Endometrium (tissue), 2 donors: ENCODE measurements at regions not wholly inside any gene's neighbourhood (a gene's known extent, or its start where the extent isn't known, plus 50 kb on each side); places are given as distances from the start of the nearest gene placed in this dataset.

Experiments
- FAIRE-seq: peaks from 2 replicates; lab custom pipeline; 2012; peaks lifted over from hg19 to GRCh38; lab: Jason Lieb, UNC
- donor health status: control.
- donor health status: control.

- FAIRE-seq, result no peak
Measured at GRCh38 chr5:107263387-107264018, 407.2 kb downstream of the EFNA5 start.

DNA sequence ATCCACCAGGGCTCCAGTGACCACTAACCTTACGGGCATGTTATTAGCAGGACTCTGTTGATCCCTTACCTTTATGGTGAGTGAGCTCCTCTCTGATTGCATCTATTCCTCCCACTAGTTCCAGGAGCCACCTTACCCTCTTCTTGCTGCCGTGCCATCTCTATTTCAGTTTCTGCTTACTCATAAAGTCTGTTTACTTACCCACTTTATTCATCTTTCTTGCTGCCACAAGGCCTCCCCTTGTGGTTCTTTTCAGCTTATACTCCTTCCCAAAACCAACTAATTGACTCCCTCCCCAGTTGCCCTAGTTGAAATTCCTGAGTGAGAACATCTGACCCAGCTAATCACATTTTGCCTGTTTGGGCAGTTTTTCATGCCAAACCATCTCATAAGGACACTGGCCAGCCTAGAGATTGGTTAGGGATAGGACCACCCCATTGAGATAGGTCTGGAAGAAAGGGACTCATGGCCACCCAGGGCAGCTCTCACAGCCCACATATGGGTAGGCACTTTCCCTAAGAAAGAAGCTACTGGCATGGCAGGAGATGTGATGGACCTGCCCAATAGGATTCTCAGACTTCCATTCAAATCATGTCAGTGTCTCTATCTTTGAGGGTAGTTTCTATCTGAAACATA is 412.7 kb downstream of the EFNA5 start:
- no peak for FAIRE-seq

DNA sequence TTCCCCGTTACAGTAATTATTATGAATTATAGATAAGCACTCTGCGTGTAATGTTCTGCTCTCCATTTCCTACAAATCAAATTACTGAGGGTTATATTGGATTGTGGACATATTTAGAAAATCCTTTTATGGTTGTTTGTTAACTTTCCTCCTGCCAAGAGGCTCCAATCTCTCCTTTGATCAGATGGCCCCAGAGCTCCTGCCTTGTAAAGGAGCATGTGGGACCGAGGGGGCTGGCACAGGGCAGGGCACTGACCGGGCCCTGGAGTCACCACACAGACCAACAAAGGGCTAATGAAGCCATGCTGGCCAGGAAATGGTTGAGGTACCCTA is 415.9 kb downstream of the EFNA5 start:
- no peak for FAIRE-seq

GRCh38 chr5:107254214-107254901 is 416.4 kb downstream of the EFNA5 start:
- no peak for FAIRE-seq

- no peak for FAIRE-seq
Measured at GRCh38 chr5:107253246-107253645, 417.5 kb downstream of the EFNA5 start.

DNA sequence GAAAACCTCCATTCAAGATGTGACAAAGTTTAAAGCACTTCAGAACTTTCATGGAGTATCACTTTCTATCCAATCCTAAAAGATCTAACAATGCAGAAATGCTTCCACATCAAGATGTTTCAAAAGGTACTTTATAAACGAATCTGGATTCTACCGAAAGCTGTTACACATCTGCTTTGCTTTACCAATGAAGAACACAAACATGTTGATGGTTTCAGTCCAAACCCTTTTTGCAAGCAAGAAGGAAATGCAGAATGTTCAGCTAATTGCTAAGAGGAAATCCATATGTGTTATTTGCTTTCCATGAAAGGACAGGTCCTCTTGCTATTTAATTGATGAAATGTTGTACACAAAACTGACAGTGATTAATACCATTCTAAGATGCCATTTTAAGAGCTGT is 419.6 kb downstream of the EFNA5 start:
- FAIRE-seq, result no peak

- FAIRE-seq, result no peak
Measured at GRCh38 chr5:107248066-107248695, 422.6 kb downstream of the EFNA5 start.

GRCh38 chr5:107247427-107247826 is 423.3 kb downstream of the EFNA5 start:
- FAIRE-seq, result no peak

GRCh38 chr5:107243220-107243579 is 427.5 kb downstream of the EFNA5 start:
- FAIRE-seq, result no peak

DNA sequence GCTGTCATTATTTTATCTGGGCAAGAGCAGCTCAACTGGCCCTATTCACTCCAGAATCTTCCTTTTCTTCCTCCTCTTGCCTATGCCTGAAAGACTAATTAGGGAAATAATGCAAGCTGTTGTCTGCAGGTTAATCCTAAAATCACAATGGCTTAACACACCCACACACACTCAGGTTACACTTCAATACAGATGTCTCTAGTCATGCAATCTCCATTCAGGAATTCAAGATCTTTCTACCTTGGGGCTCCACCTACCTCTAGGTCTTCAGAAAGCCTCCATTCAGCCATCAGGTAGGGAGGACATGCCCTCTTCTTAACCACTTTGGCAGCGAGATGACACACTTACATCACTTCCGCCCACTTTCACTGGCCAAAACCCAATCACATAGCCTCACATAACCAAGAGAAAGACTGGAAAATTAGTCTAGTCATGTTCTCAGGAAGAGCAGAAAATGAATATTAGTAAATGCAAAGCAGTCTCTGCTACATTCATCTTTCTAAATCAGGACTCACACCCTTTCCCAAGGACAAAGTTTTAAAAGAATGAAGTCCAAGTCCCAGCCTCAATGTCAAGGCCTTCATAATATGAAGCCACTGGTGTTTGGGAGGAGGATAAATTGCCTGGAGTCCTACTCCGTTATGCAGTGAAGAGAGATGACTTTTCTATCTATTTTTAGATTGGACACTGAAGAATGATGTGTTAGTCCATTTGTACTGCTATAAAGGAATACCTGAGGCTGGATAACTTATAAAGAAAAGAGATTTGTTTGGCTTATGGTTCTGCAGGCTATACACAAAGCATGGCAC is 428.1 kb downstream of the EFNA5 start:
- FAIRE-seq, result no peak

- FAIRE-seq, result no peak
Measured at GRCh38 chr5:107241841-107242240, 428.9 kb downstream of the EFNA5 start.

DNA sequence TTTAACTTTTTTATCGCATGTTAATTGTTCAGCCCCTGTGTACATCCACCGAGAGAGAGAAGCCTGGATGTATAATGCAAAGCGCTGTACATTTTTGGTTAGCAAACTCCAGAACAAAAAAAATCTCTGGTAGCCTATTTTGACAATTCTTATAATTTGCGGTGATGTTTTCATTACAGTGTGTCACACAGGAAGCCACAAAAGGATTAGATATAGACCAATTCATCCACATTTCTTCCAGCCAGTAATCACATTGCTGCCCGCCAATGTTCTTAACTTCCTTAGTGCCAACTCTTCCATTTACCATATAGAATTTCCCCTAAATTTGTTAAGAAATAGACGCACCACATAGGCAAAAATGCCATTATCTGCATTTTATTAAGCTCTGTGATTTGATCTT is 435.6 kb downstream of the EFNA5 start:
- FAIRE-seq, result no peak

DNA sequence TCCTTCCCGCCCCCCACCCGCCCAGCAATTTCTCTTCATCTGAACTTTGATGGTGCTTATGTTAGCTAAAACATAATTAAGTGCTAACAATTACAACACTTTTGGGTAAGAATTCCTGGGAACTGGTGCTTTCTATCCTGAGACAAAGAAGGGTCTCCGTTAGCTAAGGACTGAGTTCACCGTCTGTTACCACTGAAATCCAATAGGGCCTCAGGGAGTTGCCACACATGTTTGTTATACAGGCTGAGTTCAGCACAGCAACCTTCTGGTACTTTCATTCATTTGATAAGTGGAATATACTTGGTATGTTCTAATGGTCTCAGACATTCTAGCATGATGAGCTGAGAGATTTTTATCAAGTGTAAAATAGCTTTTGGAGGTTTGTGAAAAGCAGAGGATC is 437.9 kb downstream of the EFNA5 start:
- no peak for FAIRE-seq

- no peak for FAIRE-seq
Measured at GRCh38 chr5:107232293-107232692, 438.4 kb downstream of the EFNA5 start.

DNA sequence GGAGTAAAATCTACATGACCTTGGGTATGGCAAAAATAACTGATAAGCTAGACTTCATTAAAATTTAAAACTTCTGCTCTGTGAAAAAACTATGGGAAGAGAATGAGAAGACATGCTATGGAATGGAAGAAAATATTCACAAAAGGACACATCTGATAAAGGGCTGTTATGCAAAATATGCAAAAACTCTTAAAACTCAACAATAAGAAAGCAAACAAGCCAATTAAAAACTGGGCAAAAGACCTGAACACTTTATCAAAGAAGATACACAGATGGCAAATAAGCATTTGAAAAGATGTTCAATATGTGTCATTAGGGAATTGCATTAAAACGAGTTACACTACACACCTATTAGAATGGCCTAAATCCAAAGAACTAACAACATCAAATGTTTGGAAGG is 439.5 kb downstream of the EFNA5 start:
- FAIRE-seq, result no peak

- no peak for FAIRE-seq
Measured at GRCh38 chr5:107230367-107230766, 440.4 kb downstream of the EFNA5 start.

- no peak for FAIRE-seq
Measured at GRCh38 chr5:107228226-107228625, 442.5 kb downstream of the EFNA5 start.

DNA sequence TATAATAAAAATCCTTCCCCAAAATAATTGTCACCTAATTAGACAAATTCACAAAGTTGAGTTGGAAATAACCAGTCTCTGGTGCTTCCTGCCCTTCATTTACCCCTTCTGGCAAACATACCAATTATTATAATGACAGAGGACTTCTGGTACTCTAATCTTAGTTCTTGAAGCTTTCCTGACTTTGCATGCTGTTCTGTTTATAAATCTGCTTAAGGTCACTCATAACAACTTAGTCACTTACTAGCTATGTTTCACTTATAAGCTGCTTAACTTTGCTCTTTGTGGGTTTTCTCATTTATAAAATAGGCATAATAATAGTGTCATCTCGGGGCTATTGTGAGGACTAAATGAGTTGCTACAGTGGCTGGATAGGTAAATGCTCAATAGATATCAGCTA is 446.5 kb downstream of the EFNA5 start:
- FAIRE-seq, result no peak

DNA sequence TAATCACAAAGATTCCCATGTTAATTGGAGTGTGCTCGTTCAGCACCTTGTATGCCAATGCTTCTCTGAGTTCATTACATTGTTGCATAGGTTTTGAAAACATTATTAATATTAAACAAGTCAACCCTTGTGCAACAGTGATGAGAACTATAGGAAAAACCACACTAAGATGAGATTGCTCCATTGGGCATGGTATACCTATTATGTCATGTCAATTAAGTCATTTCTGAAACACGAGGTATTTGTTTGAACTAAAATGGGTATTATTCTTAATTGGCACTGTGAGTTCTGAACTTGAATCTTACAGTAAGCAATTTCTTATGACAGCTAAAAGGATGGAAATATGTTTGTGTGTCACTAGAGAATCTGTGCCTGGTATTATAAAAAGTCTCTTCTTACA is 447.7 kb downstream of the EFNA5 start:
- no peak for FAIRE-seq

GRCh38 chr5:107219993-107220392 is 450.7 kb downstream of the EFNA5 start:
- FAIRE-seq, result no peak

- FAIRE-seq, result no peak
Measured at GRCh38 chr5:107218457-107219193, 452.1 kb downstream of the EFNA5 start.

- FAIRE-seq, result no peak
Measured at GRCh38 chr5:107217721-107218130, 453.0 kb downstream of the EFNA5 start.
